ENCODE measurements at regions not wholly inside any gene's neighbourhood (a gene's known extent, or its start where the extent isn't known, plus 50 kb on each side); places are given as distances from the start of the nearest gene placed in this dataset.

GRCh38 chr1:221228594-221228993 is 349.4 kb downstream of the HLX start:
- 0% methylated on average over 1 of the region's 5 CpGs for WGBS (ENCODE audit: insufficient coverage)
- Histone ChIP-seq H3K27me3 (ENCODE audit: control insufficient read depth, insufficient read depth, low read length) (no peaks in the 10 kb centered on the region), H3K27ac (ENCODE audit: low read depth, low read length) (no peak overlapping the region), H3K36me3 (ENCODE audit: control insufficient read depth, insufficient read depth, low read length) (no peaks in the 10 kb centered on the region), H3K4me1 (ENCODE audit: control insufficient read depth, insufficient read depth, low read length) (no peaks in the 10 kb centered on the region), H3K4me3 (ENCODE audit: low read depth, low read length) (no peak overlapping the region), H3K9me3 (ENCODE audit: control insufficient read depth, insufficient read depth, low read length) (no peaks in the 10 kb centered on the region)
- DNase-seq (ENCODE audit: low read depth in 4 of 6, low spot score in 6 of 6): no peak

GRCh38 chr1:221230605-221231004 is 351.4 kb downstream of the HLX start:
- Histone ChIP-seq H3K27me3 (ENCODE audit: control insufficient read depth, insufficient read depth, low read length) (no peaks in the 10 kb centered on the region), H3K27ac (ENCODE audit: low read depth, low read length) (no peak overlapping the region), H3K4me1 (ENCODE audit: control insufficient read depth, insufficient read depth, low read length) (no peaks in the 10 kb centered on the region), H3K9me3 (ENCODE audit: control insufficient read depth, insufficient read depth, low read length) (no peaks in the 10 kb centered on the region), H3K4me3 (ENCODE audit: low read depth, low read length) (no peak overlapping the region), H3K36me3 (ENCODE audit: control insufficient read depth, insufficient read depth, low read length) (no peaks in the 10 kb centered on the region)
- peak in 1 of 6 donors; percentile 22 for DNase-seq (ENCODE audit: low read depth in 4 of 6, low spot score in 6 of 6)
- WGBS (ENCODE audit: insufficient coverage): no CpG with 5 or more reads among the region's 1 CpG

GRCh38 chr1:221234791-221235190 is 355.5 kb downstream of the HLX start:
- no peaks in the 10 kb centered on the region for H3K9me3 ChIP-seq (ENCODE audit: control insufficient read depth, insufficient read depth, low read length)
- no peak overlapping the region for H3K4me3 ChIP-seq (ENCODE audit: low read depth, low read length)
- no peak overlapping the region for H3K27ac ChIP-seq (ENCODE audit: low read depth, low read length)
- no peaks in the 10 kb centered on the region for H3K36me3 ChIP-seq (ENCODE audit: control insufficient read depth, insufficient read depth, low read length)
- no peak for DNase-seq (ENCODE audit: low read depth in 4 of 6, low spot score in 6 of 6)
- H3K27me3 ChIP-seq (ENCODE audit: control insufficient read depth, insufficient read depth, low read length): no peaks in the 10 kb centered on the region
- WGBS (ENCODE audit: insufficient coverage): no CpG with 5 or more reads among the region's 2 CpGs
- H3K4me1 ChIP-seq (ENCODE audit: control insufficient read depth, insufficient read depth, low read length): no peaks in the 10 kb centered on the region

- Histone ChIP-seq H3K36me3 (ENCODE audit: control insufficient read depth, insufficient read depth, low read length) (no peaks in the 10 kb centered on the region), H3K4me3 (ENCODE audit: low read depth, low read length) (no peak overlapping the region), H3K9me3 (ENCODE audit: control insufficient read depth, insufficient read depth, low read length) (no peaks in the 10 kb centered on the region), H3K27me3 (ENCODE audit: control insufficient read depth, insufficient read depth, low read length) (no peaks in the 10 kb centered on the region), H3K4me1 (ENCODE audit: control insufficient read depth, insufficient read depth, low read length) (no peaks in the 10 kb centered on the region), H3K27ac (ENCODE audit: low read depth, low read length) (no peak overlapping the region)
- DNase-seq (ENCODE audit: low read depth in 4 of 6, low spot score in 6 of 6): no peak
- WGBS (ENCODE audit: insufficient coverage): 79% methylated on average over 2 of the region's 3 CpGs
Observed at GRCh38 chr1:221237587-221237986, 358.3 kb downstream of the HLX start.

- Histone ChIP-seq H3K36me3 (ENCODE audit: control insufficient read depth, insufficient read depth, low read length) (no peaks in the 10 kb centered on the region), H3K27me3 (ENCODE audit: control insufficient read depth, insufficient read depth, low read length) (no peaks in the 10 kb centered on the region), H3K27ac (ENCODE audit: low read depth, low read length) (no peak overlapping the region), H3K4me1 (ENCODE audit: control insufficient read depth, insufficient read depth, low read length) (no peaks in the 10 kb centered on the region), H3K9me3 (ENCODE audit: control insufficient read depth, insufficient read depth, low read length) (no peaks in the 10 kb centered on the region), H3K4me3 (ENCODE audit: low read depth, low read length) (no peak overlapping the region)
- DNase-seq (ENCODE audit: low read depth in 4 of 6, low spot score in 6 of 6): no peak
- 100% methylated on average over 1 of the region's 4 CpGs for WGBS (ENCODE audit: insufficient coverage)
Observed at GRCh38 chr1:221239181-221239580, 359.9 kb downstream of the HLX start.

- H3K27me3 ChIP-seq (ENCODE audit: control insufficient read depth, insufficient read depth, low read length): no peaks in the 10 kb centered on the region
- H3K27ac ChIP-seq (ENCODE audit: low read depth, low read length): no peak overlapping the region
- H3K4me1 ChIP-seq (ENCODE audit: control insufficient read depth, insufficient read depth, low read length): no peaks in the 10 kb centered on the region
- H3K36me3 ChIP-seq (ENCODE audit: control insufficient read depth, insufficient read depth, low read length): no peaks in the 10 kb centered on the region
- no peaks in the 10 kb centered on the region for H3K9me3 ChIP-seq (ENCODE audit: control insufficient read depth, insufficient read depth, low read length)
- H3K4me3 ChIP-seq (ENCODE audit: low read depth, low read length): no peak overlapping the region
- peak in 1 of 6 donors; percentile 40 for DNase-seq (ENCODE audit: low read depth in 4 of 6, low spot score in 6 of 6)
- 63% methylated on average over 2 of the region's 9 CpGs for WGBS (ENCODE audit: insufficient coverage)
Observed at GRCh38 chr1:221239792-221240191, 360.5 kb downstream of the HLX start.

GRCh38 chr1:221240690-221241089 is 361.4 kb downstream of the HLX start:
- Histone ChIP-seq H3K27me3 (ENCODE audit: control insufficient read depth, insufficient read depth, low read length) (no peaks in the 10 kb centered on the region), H3K4me1 (ENCODE audit: control insufficient read depth, insufficient read depth, low read length) (no peaks in the 10 kb centered on the region), H3K9me3 (ENCODE audit: control insufficient read depth, insufficient read depth, low read length) (no peaks in the 10 kb centered on the region), H3K36me3 (ENCODE audit: control insufficient read depth, insufficient read depth, low read length) (no peaks in the 10 kb centered on the region), H3K4me3 (ENCODE audit: low read depth, low read length) (no peak overlapping the region), H3K27ac (ENCODE audit: low read depth, low read length) (no peak overlapping the region)
- WGBS (ENCODE audit: insufficient coverage): no CpG with 5 or more reads among the region's 1 CpG
- no peak for DNase-seq (ENCODE audit: low read depth in 4 of 6, low spot score in 6 of 6)

- no peak overlapping the region for H3K27ac ChIP-seq (ENCODE audit: low read depth, low read length)
- H3K27me3 ChIP-seq (ENCODE audit: control insufficient read depth, insufficient read depth, low read length): no peaks in the 10 kb centered on the region
- H3K9me3 ChIP-seq (ENCODE audit: control insufficient read depth, insufficient read depth, low read length): no peaks in the 10 kb centered on the region
- no peak overlapping the region for H3K4me3 ChIP-seq (ENCODE audit: low read depth, low read length)
- DNase-seq (ENCODE audit: low read depth in 4 of 6, low spot score in 6 of 6): no peak
- no peaks in the 10 kb centered on the region for H3K36me3 ChIP-seq (ENCODE audit: control insufficient read depth, insufficient read depth, low read length)
- H3K4me1 ChIP-seq (ENCODE audit: control insufficient read depth, insufficient read depth, low read length): no peaks in the 10 kb centered on the region
- WGBS (ENCODE audit: insufficient coverage): no CpG with 5 or more reads among the region's 1 CpG
Observed at GRCh38 chr1:221241157-221241556, 361.9 kb downstream of the HLX start.

GRCh38 chr1:221241592-221241991 is 362.3 kb downstream of the HLX start:
- no peak overlapping the region for H3K4me3 ChIP-seq (ENCODE audit: low read depth, low read length)
- no peaks in the 10 kb centered on the region for H3K9me3 ChIP-seq (ENCODE audit: control insufficient read depth, insufficient read depth, low read length)
- H3K27me3 ChIP-seq (ENCODE audit: control insufficient read depth, insufficient read depth, low read length): no peaks in the 10 kb centered on the region
- WGBS (ENCODE audit: insufficient coverage): no CpG with 5 or more reads among the region's 2 CpGs
- no peak overlapping the region for H3K27ac ChIP-seq (ENCODE audit: low read depth, low read length)
- H3K4me1 ChIP-seq (ENCODE audit: control insufficient read depth, insufficient read depth, low read length): no peaks in the 10 kb centered on the region
- no peaks in the 10 kb centered on the region for H3K36me3 ChIP-seq (ENCODE audit: control insufficient read depth, insufficient read depth, low read length)
- peak in 4 of 6 donors; percentile 17 to 78 (median 38) for DNase-seq (ENCODE audit: low read depth in 4 of 6, low spot score in 6 of 6)

- no peak for DNase-seq (ENCODE audit: low read depth in 4 of 6, low spot score in 6 of 6)
- no peaks in the 10 kb centered on the region for H3K9me3 ChIP-seq (ENCODE audit: control insufficient read depth, insufficient read depth, low read length)
Observed at GRCh38 chr1:221246067-221246466, 366.8 kb downstream of the HLX start.

More at GRCh38 chr1:221246067-221246466, 366.8 kb downstream of the HLX start:
- no peaks in the 10 kb centered on the region for H3K27me3 ChIP-seq (ENCODE audit: control insufficient read depth, insufficient read depth, low read length)
- H3K36me3 ChIP-seq (ENCODE audit: control insufficient read depth, insufficient read depth, low read length): no peaks in the 10 kb centered on the region
- no peak overlapping the region for H3K4me3 ChIP-seq (ENCODE audit: low read depth, low read length)
- H3K4me1 ChIP-seq (ENCODE audit: control insufficient read depth, insufficient read depth, low read length): no peaks in the 10 kb centered on the region
- H3K27ac ChIP-seq (ENCODE audit: low read depth, low read length): no peak overlapping the region
- no CpG with 5 or more reads among the region's 2 CpGs for WGBS (ENCODE audit: insufficient coverage)
